Endodermal cell (in vitro differentiated cells): ENCODE measurements at regions not wholly inside any gene's neighbourhood (a gene's known extent, or its start where the extent isn't known, plus 50 kb on each side); places are given as distances from the start of the nearest gene placed in this dataset.
"Not testable (repeated sequence)": the region's sequence is repeated elsewhere in the genome, so short reads cannot be mapped to it uniquely, and the experiment has no call there.

Experiments used
- DNase-seq: peaks from one replicate; pipeline ENCODE4 v3.0.0-alpha.2; 2017
- H3K27ac ChIP-seq: 2 replicates; pipeline ENCODE4 v1.5.1; 2013; ENCODE audit warnings: mild to moderate bottlenecking, low read depth, low read length, moderate library complexity
- H3K27me3 ChIP-seq: 2 replicates; pipeline ENCODE4 v1.6.1; 2013; ENCODE audit warnings: mild to moderate bottlenecking, low read length, moderate library complexity; ENCODE audit not compliant: insufficient read depth, control insufficient read depth, poor library complexity, severe bottlenecking
- H3K36me3 ChIP-seq: 2 replicates; pipeline ENCODE4 v1.7.0; 2013; ENCODE audit warnings: mild to moderate bottlenecking, low read length, moderate library complexity; ENCODE audit not compliant: control insufficient read depth, insufficient read depth
- H3K4me1 ChIP-seq: one replicate; pipeline ENCODE4 v1.7.0; 2013; ENCODE audit warnings: low read length; ENCODE audit not compliant: control insufficient read depth, insufficient read depth
- H3K4me3 ChIP-seq: 2 replicates; pipeline ENCODE4 v1.5.1; 2013; ENCODE audit warnings: mild to moderate bottlenecking, low read length, moderate library complexity
- H3K9ac ChIP-seq: 2 replicates; pipeline ENCODE4 v1.6.1; 2013; ENCODE audit warnings: mild to moderate bottlenecking, low read length, moderate library complexity; ENCODE audit not compliant: poor library complexity, severe bottlenecking; ENCODE audit errors: extremely low read depth
- H3K9me3 ChIP-seq: 2 replicates; pipeline ENCODE4 v1.6.1; 2013; ENCODE audit warnings: mild to moderate bottlenecking, low read length, moderate library complexity; ENCODE audit not compliant: control insufficient read depth
- H3K27ac Mint-ChIP-seq: 2 replicates; pipeline ENCODE4 v1.8.0; 2020; ENCODE audit warnings: mixed read lengths
- H3K27me3 Mint-ChIP-seq: 2 replicates; pipeline ENCODE4 v1.8.0; 2021; ENCODE audit warnings: mild to moderate bottlenecking, mixed read lengths; ENCODE audit not compliant: insufficient read depth
- H3K36me3 Mint-ChIP-seq: 2 replicates; pipeline ENCODE4 v1.8.0; 2020; ENCODE audit warnings: low read depth, mixed read lengths
- H3K4me1 Mint-ChIP-seq: 2 replicates; pipeline ENCODE4 v1.8.0; 2020; ENCODE audit warnings: mixed read lengths
- H3K4me3 Mint-ChIP-seq: 2 replicates; pipeline ENCODE4 v1.8.0; 2020; ENCODE audit warnings: mild to moderate bottlenecking, moderate library complexity, mixed read lengths
- H3K9me3 Mint-ChIP-seq: 2 replicates; pipeline ENCODE4 v1.8.0; 2020; ENCODE audit warnings: mild to moderate bottlenecking, mixed read lengths
- CTCF ChIP-seq: fragments of 200-600 bp; sonication (generic); conservative IDR thresholded peaks from 2 replicates; pipeline ENCODE4 v1.5.0; 2021; ENCODE audit warnings: antibody characterized with exemption, mild to moderate bottlenecking
- WGBS, 2 experiments: methylation state at CpG; one replicate each; pipeline versions ENCODE4 v1.1.5 to v1.1.7; 2013; ENCODE audit warnings: missing lambda C conversion rate in 2 of 2, mixed read lengths in 1 of 2; ENCODE audit not compliant: insufficient coverage in 1 of 2, insufficient read length in 1 of 2; 5-methylcytosine and 5-hydroxymethylcytosine counted together

DNA sequence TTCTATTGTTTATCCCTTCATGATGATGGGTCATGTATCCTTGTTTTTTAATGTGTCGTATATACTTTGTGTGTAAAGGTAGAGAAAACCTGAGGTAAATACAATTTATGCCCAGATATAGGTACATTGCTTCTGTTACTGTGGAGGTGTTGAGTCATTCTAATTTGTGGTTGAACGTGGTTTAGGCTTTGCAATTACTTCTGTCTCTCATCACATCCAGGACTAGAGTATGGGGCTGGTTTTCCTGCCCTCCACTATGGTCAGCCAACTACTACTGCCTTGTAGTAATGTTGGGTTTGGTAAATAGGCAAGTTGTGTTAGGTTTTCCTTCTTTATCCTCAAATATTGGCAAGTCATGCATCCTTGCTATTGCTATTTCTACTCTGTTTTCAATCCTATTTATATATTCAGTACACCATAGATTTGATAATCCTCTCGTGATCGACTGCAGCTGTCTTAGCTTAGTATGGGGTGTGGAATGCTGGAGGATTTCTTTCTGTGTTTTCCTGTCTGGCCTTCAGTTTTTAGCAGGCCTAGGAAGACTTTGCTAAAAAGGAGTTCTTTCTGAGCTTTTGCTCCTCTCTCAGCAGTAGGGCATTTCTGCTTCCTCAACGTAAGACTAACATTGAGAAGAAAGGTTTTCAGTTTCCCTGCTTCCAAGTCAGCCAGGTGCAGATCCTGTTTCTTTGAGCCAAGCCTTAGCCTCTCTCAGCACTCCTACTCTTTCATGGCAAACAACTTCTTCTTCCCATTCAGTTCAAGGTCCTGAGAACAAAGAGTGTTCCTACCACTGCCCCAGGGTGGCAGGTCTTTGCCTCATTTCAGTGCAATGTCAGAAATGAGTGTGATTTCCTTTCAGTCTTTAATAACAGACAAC is 844.4 kb upstream of the CDH18 start:
- no peak for DNase-seq
- no peaks in the 10 kb centered on the region for H3K36me3 Mint-ChIP-seq

DNA sequence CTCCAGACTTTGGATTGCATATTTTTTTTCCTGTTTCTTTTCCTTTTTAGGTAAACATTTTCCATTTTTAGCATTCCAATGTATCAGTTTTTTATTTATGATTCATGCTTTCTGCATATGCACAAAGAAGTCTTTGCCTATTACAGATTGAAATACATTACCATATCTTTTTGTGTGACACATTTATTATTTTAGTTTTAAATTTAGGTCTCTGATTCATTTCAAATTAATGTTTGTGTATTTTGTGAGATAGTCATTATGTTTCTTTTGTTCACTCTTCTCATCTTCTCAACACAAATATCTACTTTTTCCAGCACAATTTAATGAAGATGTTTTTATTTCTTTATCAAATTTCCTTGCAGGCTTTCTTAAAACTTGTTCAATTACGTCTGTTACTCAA is 838.0 kb upstream of the CDH18 start:
- WGBS, 2 experiments = no CpG with 5 or more reads among the region's 1 CpG
- not testable (repeated sequence) for H3K27me3 Mint-ChIP-seq, H3K4me1 Mint-ChIP-seq, H3K36me3 ChIP-seq, H3K27me3 ChIP-seq, H3K9ac ChIP-seq, DNase-seq, H3K4me3 Mint-ChIP-seq, H3K9me3 ChIP-seq, H3K9me3 Mint-ChIP-seq, H3K36me3 Mint-ChIP-seq, H3K27ac ChIP-seq, H3K4me1 ChIP-seq, H3K27ac Mint-ChIP-seq, H3K4me3 ChIP-seq

More for the DNA sequence above, 844.4 kb upstream of the CDH18 start:
- H3K9me3 ChIP-seq = no peaks in the 10 kb centered on the region
- no peaks in the 10 kb centered on the region for H3K36me3 ChIP-seq
- H3K4me3 Mint-ChIP-seq = no peak overlapping the region
- no peaks in the 10 kb centered on the region for H3K9me3 Mint-ChIP-seq
- peak overlapping the region; percentile 25 for H3K27ac ChIP-seq
- no peak for TF ChIP-seq CTCF
- H3K4me1 Mint-ChIP-seq = no peaks in the 10 kb centered on the region
- no peaks in the 10 kb centered on the region for H3K4me1 ChIP-seq
- no peak overlapping the region for H3K27ac Mint-ChIP-seq
- no peaks in the 10 kb centered on the region for H3K27me3 ChIP-seq
- H3K27me3 Mint-ChIP-seq = no peaks in the 10 kb centered on the region
- 65 to 89% methylated on average over 2 to 4 of the region's 5 CpGs for WGBS, 2 experiments
- no peak overlapping the region for H3K4me3 ChIP-seq
- H3K9ac ChIP-seq = no peak overlapping the region

GRCh38 chr5:20797216-20797615 is 809.2 kb upstream of the CDH18 start:
- H3K4me3 ChIP-seq, H3K27ac ChIP-seq, H3K36me3 Mint-ChIP-seq, H3K36me3 ChIP-seq, DNase-seq, H3K4me1 Mint-ChIP-seq, H3K27ac Mint-ChIP-seq, H3K4me3 Mint-ChIP-seq, H3K27me3 Mint-ChIP-seq, H3K9me3 ChIP-seq, H3K4me1 ChIP-seq, H3K9me3 Mint-ChIP-seq, H3K27me3 ChIP-seq, H3K9ac ChIP-seq: not testable (repeated sequence)
- 96% methylated on average over 1 of the region's 1 CpG; no CpG with 5 or more reads in 1 of the 2 experiments for WGBS, 2 experiments

DNA sequence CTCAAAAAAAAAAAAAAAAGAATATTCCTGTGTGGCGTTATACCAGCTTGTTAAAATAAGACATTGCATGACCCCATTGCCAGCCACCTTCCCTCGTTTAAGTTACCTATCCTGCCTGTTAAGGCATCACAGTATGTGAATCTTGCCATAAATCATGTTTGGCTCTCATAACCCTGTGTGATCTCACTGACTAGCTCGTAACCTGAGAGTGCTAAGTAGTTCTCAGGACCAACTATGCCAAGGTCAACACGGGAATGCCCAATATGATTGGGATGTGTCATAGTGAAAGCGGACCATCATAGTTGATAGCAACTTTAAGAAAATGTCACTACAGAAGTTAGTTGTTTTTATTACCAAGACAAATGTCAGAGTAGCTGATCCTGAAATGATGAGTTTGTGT is 796.8 kb upstream of the CDH18 start:
- WGBS, 2 experiments = 90% methylated on average over 2 of the region's 5 CpGs; no CpG with 5 or more reads in 1 of the 2 experiments
- not testable (repeated sequence) for H3K4me1 ChIP-seq

DNA sequence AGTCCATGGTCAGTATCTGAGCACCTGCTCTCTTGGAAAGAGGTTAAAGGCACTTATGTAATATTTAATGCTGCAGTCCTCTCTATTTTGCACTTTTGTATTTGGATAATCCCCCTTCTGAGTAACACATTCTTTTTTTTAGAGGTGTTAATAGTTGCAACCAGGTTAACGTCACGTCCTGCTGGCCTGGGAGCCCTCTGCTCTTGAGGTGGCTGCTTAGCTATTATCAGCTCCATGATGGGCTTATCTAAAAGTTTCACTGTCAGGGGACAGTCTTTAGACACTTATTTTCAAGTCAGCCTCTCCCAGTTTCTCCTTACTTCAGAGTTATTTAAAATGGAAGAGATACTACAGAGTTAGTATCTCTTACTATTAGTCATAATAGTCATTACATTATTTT is 795.5 kb upstream of the CDH18 start:
- not testable (repeated sequence) for H3K27me3 Mint-ChIP-seq, H3K36me3 Mint-ChIP-seq, H3K27me3 ChIP-seq, H3K4me1 Mint-ChIP-seq, H3K36me3 ChIP-seq, H3K27ac Mint-ChIP-seq, H3K4me1 ChIP-seq, H3K27ac ChIP-seq, DNase-seq, H3K9ac ChIP-seq, H3K9me3 Mint-ChIP-seq, H3K4me3 ChIP-seq, H3K9me3 ChIP-seq, H3K4me3 Mint-ChIP-seq
- 31% methylated on average over 2 of the region's 2 CpGs; no CpG with 5 or more reads in 1 of the 2 experiments for WGBS, 2 experiments

More for the DNA sequence above, 796.8 kb upstream of the CDH18 start:
- not testable (repeated sequence) for H3K9me3 Mint-ChIP-seq, H3K36me3 Mint-ChIP-seq, H3K27me3 ChIP-seq, H3K9ac ChIP-seq, H3K4me3 ChIP-seq, DNase-seq, H3K27ac Mint-ChIP-seq, H3K27me3 Mint-ChIP-seq, H3K4me1 Mint-ChIP-seq, H3K36me3 ChIP-seq, H3K27ac ChIP-seq, H3K9me3 ChIP-seq, H3K4me3 Mint-ChIP-seq

GRCh38 chr5:20771338-20771737 is 783.3 kb upstream of the CDH18 start:
- not testable (repeated sequence) for H3K36me3 ChIP-seq, H3K9me3 Mint-ChIP-seq, H3K27me3 Mint-ChIP-seq, H3K9me3 ChIP-seq, H3K9ac ChIP-seq, H3K27me3 ChIP-seq, H3K27ac ChIP-seq, H3K4me1 ChIP-seq, DNase-seq, H3K4me3 Mint-ChIP-seq, H3K4me3 ChIP-seq, H3K36me3 Mint-ChIP-seq, H3K27ac Mint-ChIP-seq, H3K4me1 Mint-ChIP-seq
- WGBS, 2 experiments = no CpG with 5 or more reads among the region's 2 CpGs
